Neural progenitor cell (in vitro differentiated cells): ENCODE measurements at regions not wholly inside any gene's neighbourhood (a gene's known extent, or its start where the extent isn't known, plus 50 kb on each side); places are given as distances from the start of the nearest gene placed in this dataset.

ENCODE experiments used
- DNase-seq: peaks from one replicate; pipeline ENCODE4 v3.0.0-alpha.2; 2016; ENCODE audit warnings: low spot score
- H2AFZ ChIP-seq: fragments of 200-600 bp; sonication (generic); replicated peaks from 2 replicates; pipeline ENCODE4 v1.6.1; 2016; ENCODE audit warnings: antibody characterized with exemption
- H3F3A ChIP-seq: fragments of 200-600 bp; sonication (generic); 2 replicates; pipeline ENCODE4 v1.6.1; 2016; ENCODE audit warnings: antibody characterized with exemption, low read depth
- H3K27ac ChIP-seq: fragments of 200-600 bp; sonication (generic); 2 replicates; pipeline ENCODE4 v1.5.1; 2016; ENCODE audit warnings: mild to moderate bottlenecking
- H3K27me3 ChIP-seq: fragments of 200-600 bp; sonication (generic); 2 replicates; pipeline ENCODE4 v1.6.1; 2016; ENCODE audit warnings: mild to moderate bottlenecking, moderate library complexity
- H3K36me3 ChIP-seq: fragments of 200-600 bp; sonication (generic); 2 replicates; pipeline ENCODE4 v1.5.1; 2016
- H3K4me1 ChIP-seq: fragments of 200-600 bp; sonication (generic); 2 replicates; pipeline ENCODE4 v1.6.1; 2016; ENCODE audit warnings: mixed run types
- H3K4me2 ChIP-seq: fragments of 200-600 bp; sonication (generic); 2 replicates; pipeline ENCODE4 v1.6.1; 2016
- H3K4me3 ChIP-seq: fragments of 200-600 bp; sonication (generic); 2 replicates; pipeline ENCODE4 v1.5.1; 2016
- H3K79me2 ChIP-seq: fragments of 200-600 bp; sonication (generic); 2 replicates; pipeline ENCODE4 v1.6.1; 2016; ENCODE audit warnings: low read depth
- H3K9ac ChIP-seq: fragments of 200-600 bp; sonication (generic); 2 replicates; pipeline ENCODE4 v1.6.1; 2016
- H3K9me3 ChIP-seq: fragments of 200-600 bp; sonication (generic); 2 replicates; pipeline ENCODE4 v1.5.1; 2016; ENCODE audit warnings: low read depth
- H4K20me1 ChIP-seq: fragments of 200-600 bp; sonication (generic); 2 replicates; pipeline ENCODE4 v1.6.1; 2016; ENCODE audit warnings: low read depth
- H3K27ac Mint-ChIP-seq: 3 replicates; pipeline ENCODE4 v1.8.0; 2021; ENCODE audit warnings: mixed read lengths
- H3K27me3 Mint-ChIP-seq: 2 replicates; pipeline ENCODE4 v1.8.0; 2022; ENCODE audit warnings: low read depth, mild to moderate bottlenecking, inconsistent platforms, moderate library complexity, mixed read lengths; ENCODE audit not compliant: insufficient read depth
- H3K36me3 Mint-ChIP-seq: 3 replicates; pipeline ENCODE4 v1.8.0; 2021; ENCODE audit warnings: mixed read lengths
- H3K4me1 Mint-ChIP-seq: 3 replicates; pipeline ENCODE4 v1.8.0; 2021; ENCODE audit warnings: mixed read lengths
- H3K4me3 Mint-ChIP-seq: 3 replicates; pipeline ENCODE4 v1.8.0; 2021; ENCODE audit warnings: mild to moderate bottlenecking, moderate library complexity, mixed read lengths
- H3K9me3 Mint-ChIP-seq: 3 replicates; pipeline ENCODE4 v1.8.0; 2020; ENCODE audit warnings: mixed read lengths
- EZH2 ChIP-seq: fragments of 200-600 bp; sonication (generic); IDR thresholded peaks from 2 replicates; pipeline ENCODE4 v1.6.1; 2017; ENCODE audit warnings: antibody characterized with exemption, mild to moderate bottlenecking, moderate library complexity
- EZH2phosphoT487 ChIP-seq: fragments of 200-600 bp; sonication (generic); IDR thresholded peaks from 2 replicates; pipeline ENCODE4 v1.6.1; 2017; ENCODE audit warnings: antibody characterized with exemption
- TF ChIP-seq, protein P1 (sequence below): fragments of 200-600 bp; sonication (generic); IDR thresholded peaks from 2 replicates; pipeline ENCODE4 v1.5.1; 2017; ENCODE audit warnings: antibody characterized with exemption, mild to moderate bottlenecking

DNA sequence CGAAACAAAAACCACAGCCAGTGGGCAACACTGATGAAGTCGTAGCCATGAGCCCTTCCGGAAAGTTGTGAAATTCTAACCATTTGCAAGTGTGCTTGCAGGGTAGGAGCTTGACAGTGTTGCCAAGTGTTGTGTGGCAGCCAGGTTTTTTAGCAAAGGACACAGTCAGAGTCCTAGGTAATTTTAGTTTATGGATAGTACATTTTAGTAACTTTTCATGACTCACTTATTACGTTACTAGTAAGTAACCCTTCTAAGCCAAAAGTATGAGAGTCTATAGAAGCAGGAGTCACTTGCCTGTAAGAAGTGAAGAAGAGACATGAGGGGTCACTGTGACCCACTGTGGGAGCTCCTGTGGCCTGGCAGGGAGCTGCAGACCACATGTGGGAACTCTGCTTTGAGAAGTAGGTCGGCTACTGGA, 54.8 kb upstream of the ADPGK start:
- Histone ChIP-seq H3K9me3 (no peaks in the 10 kb centered on the region), H3K36me3 (no peaks in the 10 kb centered on the region), H3K79me2 (no peaks in the 10 kb centered on the region), H3K9ac (no peak overlapping the region), H3K4me3 (no peak overlapping the region), H3K27me3 (no peaks in the 10 kb centered on the region), H2AFZ (no peak overlapping the region), H4K20me1 (no peaks in the 10 kb centered on the region), H3K4me2 (no peak overlapping the region), H3F3A (no peaks in the 10 kb centered on the region), H3K27ac (no peak overlapping the region), H3K4me1 (no peaks in the 10 kb centered on the region)
- Mint-ChIP-seq H3K4me1 (peaks cover 10% of the 10 kb centered on the region), H3K9me3 (no peaks in the 10 kb centered on the region), H3K27ac (no peak overlapping the region), H3K36me3 (no peaks in the 10 kb centered on the region), H3K27me3 (peaks cover 3% of the 10 kb centered on the region), H3K4me3 (no peak overlapping the region)
- TF ChIP-seq EZH2phosphoT487 (no peak), EZH2 (no peak)
- TF ChIP-seq, protein P1, sequence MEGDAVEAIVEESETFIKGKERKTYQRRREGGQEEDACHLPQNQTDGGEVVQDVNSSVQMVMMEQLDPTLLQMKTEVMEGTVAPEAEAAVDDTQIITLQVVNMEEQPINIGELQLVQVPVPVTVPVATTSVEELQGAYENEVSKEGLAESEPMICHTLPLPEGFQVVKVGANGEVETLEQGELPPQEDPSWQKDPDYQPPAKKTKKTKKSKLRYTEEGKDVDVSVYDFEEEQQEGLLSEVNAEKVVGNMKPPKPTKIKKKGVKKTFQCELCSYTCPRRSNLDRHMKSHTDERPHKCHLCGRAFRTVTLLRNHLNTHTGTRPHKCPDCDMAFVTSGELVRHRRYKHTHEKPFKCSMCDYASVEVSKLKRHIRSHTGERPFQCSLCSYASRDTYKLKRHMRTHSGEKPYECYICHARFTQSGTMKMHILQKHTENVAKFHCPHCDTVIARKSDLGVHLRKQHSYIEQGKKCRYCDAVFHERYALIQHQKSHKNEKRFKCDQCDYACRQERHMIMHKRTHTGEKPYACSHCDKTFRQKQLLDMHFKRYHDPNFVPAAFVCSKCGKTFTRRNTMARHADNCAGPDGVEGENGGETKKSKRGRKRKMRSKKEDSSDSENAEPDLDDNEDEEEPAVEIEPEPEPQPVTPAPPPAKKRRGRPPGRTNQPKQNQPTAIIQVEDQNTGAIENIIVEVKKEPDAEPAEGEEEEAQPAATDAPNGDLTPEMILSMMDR = no peak
- no peak for DNase-seq

GRCh38 chr15:72836676-72837330, 53.2 kb upstream of the ADPGK start:
- no peak overlapping the region for H2AFZ ChIP-seq
- TF ChIP-seq EZH2phosphoT487 (no peak), EZH2 (no peak)
- TF ChIP-seq, protein P1 = no peak
- H3F3A ChIP-seq = no peaks in the 10 kb centered on the region
- H3K79me2 ChIP-seq = no peaks in the 10 kb centered on the region
- no peak overlapping the region for H3K27ac Mint-ChIP-seq
- no peak for DNase-seq
- H4K20me1 ChIP-seq = no peaks in the 10 kb centered on the region
- H3K9me3 Mint-ChIP-seq = no peaks in the 10 kb centered on the region
- no peaks in the 10 kb centered on the region for H3K36me3 Mint-ChIP-seq
- H3K9ac ChIP-seq = no peak overlapping the region
- H3K4me3 Mint-ChIP-seq = no peak overlapping the region
- no peak overlapping the region for H3K27ac ChIP-seq
- H3K4me2 ChIP-seq = no peak overlapping the region
- H3K4me3 ChIP-seq = no peak overlapping the region
- no peaks in the 10 kb centered on the region for H3K27me3 ChIP-seq
- peaks cover 10% of the 10 kb centered on the region for H3K4me1 Mint-ChIP-seq
- H3K36me3 ChIP-seq = no peaks in the 10 kb centered on the region
- no peaks in the 10 kb centered on the region for H3K9me3 ChIP-seq
- H3K27me3 Mint-ChIP-seq = peaks cover 3% of the 10 kb centered on the region
- no peaks in the 10 kb centered on the region for H3K4me1 ChIP-seq

DNA sequence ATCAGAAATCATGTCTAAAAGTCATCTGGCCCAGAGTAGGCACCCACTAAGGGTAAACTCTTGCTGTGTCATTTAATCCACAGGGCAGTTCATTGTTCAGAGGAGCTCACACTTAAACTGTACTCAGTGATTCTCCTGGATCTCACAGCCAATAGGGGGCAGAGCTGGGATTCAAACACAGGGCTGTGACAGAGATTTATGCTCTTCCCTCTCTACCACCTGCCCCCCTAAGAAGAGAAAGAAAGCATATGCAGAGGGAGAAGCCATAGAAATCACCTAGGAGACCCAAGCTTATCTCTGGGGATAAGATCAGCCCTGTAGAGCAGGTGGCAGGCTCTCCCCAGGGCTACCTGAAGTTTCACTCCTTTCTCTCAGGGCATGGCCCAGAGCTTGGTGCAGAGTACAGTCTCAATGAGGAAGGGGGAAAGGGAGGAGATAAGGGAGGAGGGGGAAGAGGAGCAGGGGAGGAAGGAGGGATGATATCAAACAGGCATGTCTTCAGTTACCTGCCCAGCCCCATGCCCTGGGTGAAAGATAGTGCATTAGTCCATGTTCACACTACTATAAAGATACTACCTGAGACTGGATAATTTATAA, 51.8 kb upstream of the ADPGK start:
- H3K9ac ChIP-seq = no peak overlapping the region
- peak overlapping the region; percentile 93 for H2AFZ ChIP-seq
- peak overlapping the region; percentile 91 for H3K27ac Mint-ChIP-seq
- H3K4me3 Mint-ChIP-seq = no peak overlapping the region
- no peaks in the 10 kb centered on the region for H3K9me3 Mint-ChIP-seq
- peaks cover 3% of the 10 kb centered on the region for H3K27me3 Mint-ChIP-seq
- H3K27ac ChIP-seq = no peak overlapping the region
- H3K79me2 ChIP-seq = no peaks in the 10 kb centered on the region
- H4K20me1 ChIP-seq = no peaks in the 10 kb centered on the region
- H3K27me3 ChIP-seq = no peaks in the 10 kb centered on the region
- no peak overlapping the region for H3K4me3 ChIP-seq
- peak; percentile 60 for DNase-seq
- H3F3A ChIP-seq = no peaks in the 10 kb centered on the region
- H3K36me3 ChIP-seq = no peaks in the 10 kb centered on the region
- no peaks in the 10 kb centered on the region for H3K36me3 Mint-ChIP-seq
- H3K4me2 ChIP-seq = no peak overlapping the region
- no peak for TF ChIP-seq EZH2phosphoT487
- TF ChIP-seq, protein P1 = peak; percentile 64
- H3K9me3 ChIP-seq = no peaks in the 10 kb centered on the region
- H3K4me1 ChIP-seq = no peaks in the 10 kb centered on the region
- peaks cover 10% of the 10 kb centered on the region for H3K4me1 Mint-ChIP-seq
